M059J (cell line): ENCODE measurements at regions not wholly inside any gene's neighbourhood (a gene's known extent, or its start where the extent isn't known, plus 50 kb on each side); places are given as distances from the start of the nearest gene placed in this dataset.
A peak's percentile ranks its signal among the peaks of the same experiment; 100 is the strongest.
"Not testable (repeated sequence)": the region's sequence is repeated elsewhere in the genome, so short reads cannot be mapped to it uniquely, and the experiment has no call there.

Source experiments
- DNase-seq: peaks from one replicate; pipeline ENCODE4 v3.0.0-alpha.2; 2012; ENCODE audit warnings: low read depth

DNA sequence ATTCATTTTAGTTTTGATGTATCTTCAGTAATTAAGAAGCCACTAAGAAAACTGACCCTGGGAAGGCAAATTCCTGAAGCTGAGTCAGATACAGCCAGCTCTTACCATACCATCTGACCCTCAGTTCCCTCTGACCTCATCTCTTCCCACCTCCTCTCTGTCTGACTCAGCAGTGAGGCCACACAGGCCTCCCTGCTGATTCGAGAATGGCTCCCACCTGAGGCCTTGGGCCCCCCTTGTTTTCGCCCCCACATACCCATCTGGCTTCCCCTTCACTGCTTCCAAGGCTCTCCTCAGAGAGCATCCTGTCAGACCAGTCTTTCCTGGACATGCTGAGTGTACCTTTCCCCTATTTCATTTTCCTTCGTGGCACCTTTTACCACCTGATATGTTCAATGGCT lies 71.0 kb upstream of the CYP1B1 start:
- DNase-seq = peak; percentile 98

DNA sequence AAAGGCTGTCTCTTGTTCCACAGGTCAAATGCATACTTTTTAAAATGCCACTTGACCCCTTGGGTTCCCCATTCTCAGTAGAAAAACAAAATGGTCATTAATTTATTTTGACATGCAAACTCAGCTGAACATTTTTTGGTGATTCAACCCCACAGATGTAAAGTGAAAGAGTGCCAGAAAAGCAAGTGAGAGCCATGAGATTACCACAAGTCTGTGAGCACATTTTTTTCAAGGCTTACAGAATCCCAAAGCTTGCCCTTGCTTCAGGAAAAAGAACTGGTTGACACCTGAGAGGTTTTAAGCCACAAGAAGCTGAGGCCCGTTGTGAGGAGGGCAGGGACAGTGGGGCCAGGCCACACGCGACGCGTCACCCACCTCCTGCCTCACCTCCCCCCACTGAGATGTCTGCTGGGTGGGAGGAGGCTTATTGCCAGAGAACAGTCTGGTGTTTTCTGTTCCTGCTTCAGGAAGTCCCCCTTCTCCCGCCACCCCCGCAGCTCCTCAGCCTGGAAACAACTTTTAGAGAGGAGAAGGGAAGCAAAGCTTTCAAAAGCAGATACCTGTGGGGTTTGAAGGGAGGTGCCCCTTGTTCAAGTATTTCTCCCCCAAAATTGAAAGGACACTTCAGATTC lies 70.4 kb upstream of the CYP1B1 start:
- peak; percentile 96 for DNase-seq

DNA sequence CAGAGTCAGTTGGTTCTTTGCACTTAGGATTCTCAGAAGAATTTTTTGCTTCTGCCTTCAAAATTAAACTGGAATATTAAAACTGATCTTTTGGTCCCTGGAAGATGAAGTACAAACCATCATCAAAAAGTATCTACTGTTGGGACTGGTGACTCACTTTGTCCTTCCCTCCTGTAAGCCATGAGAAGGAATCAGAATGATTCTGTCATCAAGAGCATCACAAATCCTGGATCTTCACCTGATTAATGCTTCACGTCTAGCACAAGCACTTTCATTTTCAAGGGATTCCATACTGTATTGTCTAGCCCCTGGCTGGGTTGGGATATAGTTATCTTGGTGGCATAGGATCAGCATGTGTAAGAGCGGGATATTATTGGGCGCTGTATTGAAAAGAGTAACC lies 69.3 kb upstream of the CYP1B1 start:
- peak; percentile 36 for DNase-seq

DNA sequence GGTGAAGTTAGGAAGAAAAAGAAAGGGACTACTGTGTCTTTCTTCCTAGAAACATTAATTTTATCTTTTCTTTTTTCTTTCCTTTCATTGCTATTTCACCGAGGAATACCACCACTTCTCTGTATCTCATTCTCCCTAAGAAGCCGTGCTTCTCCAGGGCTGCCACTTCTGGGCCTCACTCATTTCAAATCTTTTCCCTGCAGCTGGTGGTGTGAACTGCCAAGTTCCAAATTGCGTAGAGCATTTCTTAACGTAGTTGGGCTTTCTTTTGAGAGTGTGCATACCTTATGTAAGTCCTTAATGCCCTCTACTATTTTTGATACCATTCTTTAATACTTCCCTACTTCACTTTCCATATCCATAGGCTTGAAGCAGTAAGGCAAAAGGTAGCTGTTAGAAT lies 66.7 kb upstream of the CYP1B1 start:
- no peak for DNase-seq

DNA sequence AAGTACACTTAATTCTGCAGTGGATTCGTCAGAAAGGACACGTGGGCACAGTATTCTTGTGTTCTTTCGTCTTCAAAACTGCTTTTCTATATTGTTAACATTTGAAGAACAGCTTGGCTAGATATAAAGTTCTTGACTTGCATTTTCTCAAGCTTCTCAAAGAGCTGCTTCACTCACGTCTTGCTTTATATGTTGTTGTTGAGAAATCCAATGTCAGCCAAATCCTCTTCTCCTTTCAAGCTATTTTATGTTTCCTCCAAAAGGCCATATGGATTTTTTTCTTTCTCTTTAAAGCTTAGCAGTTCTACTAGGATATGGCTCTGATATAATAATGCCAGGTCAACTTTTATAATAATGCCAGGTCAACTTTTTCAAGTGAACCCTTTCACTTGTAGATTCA lies 65.5 kb upstream of the CYP1B1 start:
- DNase-seq = no peak

DNA sequence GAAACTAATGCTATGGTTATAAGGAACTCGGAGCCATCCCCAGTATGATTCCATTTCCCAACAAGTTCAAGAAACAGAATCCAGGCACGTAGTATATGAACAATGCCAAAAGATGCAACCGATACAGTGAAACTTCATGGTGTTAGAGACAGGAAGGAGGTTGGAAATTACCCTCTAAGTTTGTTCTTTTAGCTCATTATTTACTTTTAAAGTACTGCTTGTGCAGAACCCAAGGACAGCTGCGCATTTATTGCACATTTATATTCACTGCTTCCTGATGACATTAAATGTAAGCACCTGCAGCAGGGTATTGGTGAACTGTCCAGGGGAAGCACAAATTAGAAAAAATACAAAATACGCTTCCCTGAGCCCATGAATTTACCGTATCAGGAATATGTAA lies 63.0 kb upstream of the CYP1B1 start:
- no peak for DNase-seq

DNA sequence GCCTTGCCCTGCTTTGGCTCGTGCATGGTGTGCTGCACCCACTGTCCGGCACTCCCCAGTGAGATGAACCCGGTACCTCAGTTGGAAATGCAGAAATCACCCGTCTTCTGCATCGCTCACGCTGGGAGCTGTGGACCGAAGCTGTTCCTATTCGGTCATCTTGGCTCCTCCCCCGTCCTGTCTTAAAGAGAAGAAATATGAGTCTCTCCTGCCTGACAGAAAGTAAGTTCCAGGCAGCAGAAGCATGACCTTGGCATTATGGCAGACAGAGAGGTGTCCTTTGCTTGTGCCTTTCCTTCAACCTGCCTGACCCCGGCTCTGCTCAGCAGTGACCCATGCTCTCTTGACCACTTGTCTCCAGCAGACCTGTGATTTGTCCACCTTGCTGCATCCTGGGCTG lies 62.5 kb upstream of the CYP1B1 start:
- no peak for DNase-seq

DNA sequence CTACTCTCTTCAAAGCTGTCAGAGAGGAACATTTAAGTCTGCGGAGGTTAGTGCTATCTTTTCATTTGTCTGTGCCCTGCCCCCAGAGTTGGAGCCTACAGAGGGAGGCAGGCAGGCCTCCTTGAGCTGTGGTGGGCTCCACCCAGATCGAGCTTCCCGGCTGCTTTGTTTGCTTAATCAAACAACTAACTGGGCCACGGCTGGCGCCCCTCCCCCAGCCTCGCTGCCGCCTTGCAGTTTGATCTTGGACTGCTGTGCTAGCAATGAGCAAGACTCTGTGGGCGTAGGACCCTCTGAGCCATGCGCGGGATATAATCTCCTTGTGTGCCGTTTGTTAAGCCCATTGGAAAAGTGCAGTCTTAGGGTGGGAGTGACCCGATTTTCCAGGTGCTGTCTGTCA lies 62.0 kb upstream of the CYP1B1 start:
- DNase-seq = not testable (repeated sequence)

DNA sequence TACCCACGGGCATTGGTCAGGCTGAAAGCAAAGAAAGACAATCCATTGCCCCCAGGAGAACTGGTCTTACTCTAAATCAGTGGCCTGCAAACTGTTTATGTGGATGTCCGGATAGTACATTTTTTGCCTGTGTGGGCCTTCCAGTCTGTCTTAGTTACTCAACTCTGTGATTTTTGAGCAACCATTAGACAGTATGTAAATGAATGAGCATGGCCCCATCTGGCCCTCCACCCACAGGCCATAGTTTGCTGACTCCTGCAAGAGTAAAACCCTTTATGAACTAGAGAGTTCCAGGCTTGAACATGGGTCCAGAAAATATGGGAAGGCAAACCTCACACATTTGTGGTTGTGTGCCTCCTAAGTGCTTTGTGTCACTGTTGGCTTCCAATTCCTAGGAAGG lies 55.7 kb upstream of the CYP1B1 start:
- DNase-seq = no peak

DNA sequence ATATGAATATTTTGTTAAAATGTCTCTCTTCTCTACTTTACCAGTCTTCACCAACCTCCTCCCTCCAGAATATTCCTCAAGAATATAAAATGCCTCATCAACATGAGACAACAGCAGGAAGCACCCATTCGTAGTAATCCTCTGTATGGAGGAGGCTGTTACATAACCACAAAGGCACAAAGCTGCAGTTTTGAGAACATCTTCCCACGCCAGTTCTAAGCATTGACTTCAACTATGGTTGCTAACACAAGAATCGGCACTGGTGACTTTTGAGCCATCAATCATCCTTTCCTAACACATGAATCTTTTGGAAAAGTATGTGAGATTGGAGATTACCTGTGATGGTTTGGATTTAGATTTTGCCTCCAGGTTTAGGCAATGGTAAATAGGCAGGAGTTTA lies 54.9 kb upstream of the CYP1B1 start:
- DNase-seq = no peak

DNA sequence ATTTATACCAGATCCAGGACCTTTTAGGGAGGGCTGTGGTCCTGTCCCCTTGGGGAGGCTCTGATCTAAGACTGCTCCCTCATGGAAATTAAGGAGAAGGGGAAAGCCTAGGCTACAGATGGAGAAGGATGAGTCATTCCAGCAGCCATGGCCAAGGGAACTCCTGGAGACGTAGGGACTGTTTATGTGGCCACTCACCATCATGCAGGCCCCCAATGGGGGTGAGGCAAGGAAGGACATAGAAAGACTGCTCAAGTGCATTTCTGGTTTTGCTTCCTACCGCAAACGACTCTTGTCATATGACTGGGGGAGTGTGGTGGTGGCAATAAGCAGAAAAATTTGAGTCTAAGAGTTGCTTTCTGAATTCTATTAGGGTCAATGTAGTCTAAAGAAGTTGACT lies 54.0 kb upstream of the CYP1B1 start:
- peak; percentile 67 for DNase-seq

DNA sequence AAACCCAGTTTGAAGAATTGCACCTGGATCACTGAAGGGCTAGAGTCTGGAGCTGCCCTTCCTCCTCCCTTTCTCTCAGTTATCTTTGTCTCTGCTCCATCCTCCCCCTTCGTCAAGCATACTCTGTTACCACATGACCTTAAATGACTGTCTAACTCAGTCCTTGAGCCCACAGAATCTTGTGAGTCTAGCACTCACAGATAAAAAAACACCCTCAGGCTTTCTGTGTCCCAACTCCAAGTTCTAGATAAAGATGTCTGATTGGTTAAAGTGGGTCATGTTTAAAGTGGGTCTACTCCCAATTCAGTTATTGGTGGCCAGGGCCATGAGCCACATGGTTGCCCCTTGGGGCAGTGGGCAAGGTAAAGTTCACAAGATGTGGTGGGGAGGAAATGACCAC lies 53.5 kb upstream of the CYP1B1 start:
- DNase-seq = peak; percentile 71

DNA sequence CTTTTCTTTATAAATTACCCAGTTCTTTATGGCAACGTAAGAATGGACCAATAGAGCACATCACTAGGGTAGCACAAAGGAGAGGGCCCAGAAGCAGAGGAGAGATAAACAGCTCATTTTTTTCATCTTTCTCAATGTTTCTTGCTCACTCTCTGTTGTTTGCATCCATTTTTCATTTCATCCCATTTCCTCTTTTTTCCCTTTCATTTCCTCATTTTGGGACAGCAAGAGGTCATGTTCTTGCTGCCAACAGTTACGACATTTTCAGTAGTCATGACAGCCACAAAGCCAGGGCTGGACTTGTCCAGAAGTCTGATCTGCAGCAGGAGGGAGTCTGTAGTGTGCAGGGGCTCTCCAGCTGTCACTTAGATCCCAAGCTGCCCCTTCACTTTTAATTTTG lies 52.7 kb upstream of the CYP1B1 start:
- peak; percentile 34 for DNase-seq

DNA sequence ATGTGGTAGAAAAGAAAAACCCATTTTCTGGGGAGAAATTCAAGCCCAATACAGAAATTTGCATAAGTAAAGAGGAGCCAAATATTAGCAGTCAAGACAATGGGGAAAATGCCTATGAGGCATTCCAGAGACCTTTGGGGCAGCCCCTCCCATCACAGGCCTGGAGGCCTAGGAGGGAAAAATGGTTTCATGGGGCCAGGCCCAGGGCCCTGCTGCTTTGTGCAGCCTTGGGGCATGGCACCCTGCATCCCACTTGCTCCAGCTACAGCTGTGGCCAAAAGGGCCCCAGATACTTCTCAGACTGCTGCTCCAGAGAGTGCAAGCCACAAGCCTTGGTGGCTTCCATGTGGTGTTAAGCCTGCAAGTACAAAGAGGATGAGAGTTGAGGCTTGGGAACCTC lies 51.3 kb upstream of the CYP1B1 start:
- no peak for DNase-seq

DNA sequence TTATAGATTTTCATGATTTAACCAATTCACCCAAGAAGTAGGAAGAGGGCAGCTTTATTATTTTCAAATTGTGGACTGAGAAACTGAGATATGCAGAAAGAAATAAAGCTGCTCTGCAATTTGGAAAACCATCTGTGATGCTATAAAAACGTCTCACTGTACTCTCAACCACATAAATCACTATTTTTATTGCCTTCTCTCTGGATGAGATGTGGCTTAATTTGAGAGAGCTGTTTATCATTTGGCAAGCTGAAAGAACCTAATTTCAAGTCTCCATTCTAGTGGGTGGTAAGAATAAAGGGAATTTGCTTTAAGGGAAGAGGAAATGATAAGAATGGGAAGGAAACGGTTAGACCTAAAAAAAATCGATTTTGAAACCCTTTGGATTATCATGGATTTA lies 49.9 kb upstream of the CYP1B1 start:
- DNase-seq = peak; percentile 41
